ENCODE measurements at regions not wholly inside any gene's neighbourhood (a gene's known extent, or its start where the extent isn't known, plus 50 kb on each side); places are given as distances from the start of the nearest gene placed in this dataset.

DNA sequence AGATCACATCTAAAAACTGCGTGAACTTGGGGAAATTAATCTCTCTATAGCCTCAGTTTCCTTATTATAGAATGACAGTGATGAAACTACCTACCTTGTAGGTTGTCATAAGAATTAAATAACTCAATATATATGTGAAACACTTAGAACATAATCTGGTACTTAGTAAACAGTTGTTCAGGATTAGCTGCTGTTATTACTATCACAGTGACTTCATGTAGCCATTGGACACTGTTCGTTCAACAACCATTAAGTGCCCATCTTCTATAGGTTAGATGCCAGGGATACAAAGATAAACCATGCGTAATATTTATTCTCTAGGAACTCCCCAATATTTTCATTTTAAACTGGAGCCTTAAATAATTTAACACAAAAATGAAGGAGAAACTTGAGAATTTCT is 329.0 kb upstream of the PROK2 start:
- Histone ChIP-seq H4K20me1 (ENCODE audit: insufficient read depth, low read length) (no peaks in the 10 kb centered on the region), H3K27ac (ENCODE audit: low read length) (no peak overlapping the region), H3K27me3 (replicated peaks; ENCODE audit: insufficient read depth, low read length) (no peaks in the 10 kb centered on the region), H3K4me1 (ENCODE audit: low read length) (no peaks in the 10 kb centered on the region), H3K79me2 (ENCODE audit: low read length) (no peaks in the 10 kb centered on the region), H3K4me3 (ENCODE audit: low read length) (no peak overlapping the region), H3K4me2 (ENCODE audit: low read depth, low read length) (no peak overlapping the region), H3F3A (ENCODE audit: insufficient read depth, low read length) (no peaks in the 10 kb centered on the region), H3K9ac (ENCODE audit: low read length) (no peak overlapping the region), H3K9me2 (replicated peaks; ENCODE audit: insufficient read depth, low read length) (no peaks in the 10 kb centered on the region), H3K36me3 (replicated peaks; ENCODE audit: insufficient read depth, low read length) (no peaks in the 10 kb centered on the region), H3K9me3 (replicated peaks; ENCODE audit: insufficient read depth, low read length) (no peaks in the 10 kb centered on the region), H2AFZ (ENCODE audit: low read length) (no peak overlapping the region)
- no peak for DNase-seq
- TF ChIP-seq EZH2phosphoT487 (IDR thresholded peaks at IDR 0.05; ENCODE audit: low read length) = no peak
- no peak for TF ChIP-seq EZH2 (optimal IDR thresholded peaks at IDR 0.05; ENCODE audit: low read depth, low read length)
- TF ChIP-seq, protein P1, sequence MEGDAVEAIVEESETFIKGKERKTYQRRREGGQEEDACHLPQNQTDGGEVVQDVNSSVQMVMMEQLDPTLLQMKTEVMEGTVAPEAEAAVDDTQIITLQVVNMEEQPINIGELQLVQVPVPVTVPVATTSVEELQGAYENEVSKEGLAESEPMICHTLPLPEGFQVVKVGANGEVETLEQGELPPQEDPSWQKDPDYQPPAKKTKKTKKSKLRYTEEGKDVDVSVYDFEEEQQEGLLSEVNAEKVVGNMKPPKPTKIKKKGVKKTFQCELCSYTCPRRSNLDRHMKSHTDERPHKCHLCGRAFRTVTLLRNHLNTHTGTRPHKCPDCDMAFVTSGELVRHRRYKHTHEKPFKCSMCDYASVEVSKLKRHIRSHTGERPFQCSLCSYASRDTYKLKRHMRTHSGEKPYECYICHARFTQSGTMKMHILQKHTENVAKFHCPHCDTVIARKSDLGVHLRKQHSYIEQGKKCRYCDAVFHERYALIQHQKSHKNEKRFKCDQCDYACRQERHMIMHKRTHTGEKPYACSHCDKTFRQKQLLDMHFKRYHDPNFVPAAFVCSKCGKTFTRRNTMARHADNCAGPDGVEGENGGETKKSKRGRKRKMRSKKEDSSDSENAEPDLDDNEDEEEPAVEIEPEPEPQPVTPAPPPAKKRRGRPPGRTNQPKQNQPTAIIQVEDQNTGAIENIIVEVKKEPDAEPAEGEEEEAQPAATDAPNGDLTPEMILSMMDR (IDR thresholded peaks at IDR 0.05; ENCODE audit: low read length) = no peak

DNA sequence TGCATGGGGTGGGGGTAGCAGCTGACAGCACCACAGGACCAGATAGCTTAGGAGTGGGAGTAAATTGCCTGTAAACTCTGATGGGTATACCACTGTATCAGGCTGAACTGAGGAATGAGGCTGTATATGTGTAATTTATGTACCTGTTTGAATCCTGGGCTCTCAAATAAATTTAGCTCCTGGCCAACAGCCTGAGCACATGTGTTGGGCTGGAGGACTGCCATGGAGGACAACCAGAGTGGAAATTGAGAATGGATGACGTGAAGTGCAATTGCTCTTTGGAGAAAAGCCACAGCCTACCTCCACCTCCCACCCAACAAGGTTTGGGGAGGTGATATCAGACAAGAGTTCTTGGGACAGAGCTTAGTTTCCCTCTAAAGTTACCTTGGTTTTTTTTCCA is 328.6 kb upstream of the PROK2 start:
- no peak for DNase-seq
- Histone ChIP-seq H3K79me2 (ENCODE audit: low read length) (no peaks in the 10 kb centered on the region), H3K9me3 (replicated peaks; ENCODE audit: insufficient read depth, low read length) (no peaks in the 10 kb centered on the region), H3K27ac (ENCODE audit: low read length) (no peak overlapping the region), H3K9me2 (replicated peaks; ENCODE audit: insufficient read depth, low read length) (no peaks in the 10 kb centered on the region), H3K36me3 (replicated peaks; ENCODE audit: insufficient read depth, low read length) (no peaks in the 10 kb centered on the region), H4K20me1 (ENCODE audit: insufficient read depth, low read length) (no peaks in the 10 kb centered on the region), H3F3A (ENCODE audit: insufficient read depth, low read length) (no peaks in the 10 kb centered on the region), H3K4me1 (ENCODE audit: low read length) (no peaks in the 10 kb centered on the region), H3K27me3 (replicated peaks; ENCODE audit: insufficient read depth, low read length) (no peaks in the 10 kb centered on the region), H2AFZ (ENCODE audit: low read length) (no peak overlapping the region), H3K4me2 (ENCODE audit: low read depth, low read length) (no peak overlapping the region), H3K4me3 (ENCODE audit: low read length) (no peak overlapping the region), H3K9ac (ENCODE audit: low read length) (no peak overlapping the region)
- no peak for TF ChIP-seq EZH2phosphoT487 (IDR thresholded peaks at IDR 0.05; ENCODE audit: low read length)
- TF ChIP-seq, protein P1 (IDR thresholded peaks at IDR 0.05; ENCODE audit: low read length) = no peak
- TF ChIP-seq EZH2 (optimal IDR thresholded peaks at IDR 0.05; ENCODE audit: low read depth, low read length) = no peak

DNA sequence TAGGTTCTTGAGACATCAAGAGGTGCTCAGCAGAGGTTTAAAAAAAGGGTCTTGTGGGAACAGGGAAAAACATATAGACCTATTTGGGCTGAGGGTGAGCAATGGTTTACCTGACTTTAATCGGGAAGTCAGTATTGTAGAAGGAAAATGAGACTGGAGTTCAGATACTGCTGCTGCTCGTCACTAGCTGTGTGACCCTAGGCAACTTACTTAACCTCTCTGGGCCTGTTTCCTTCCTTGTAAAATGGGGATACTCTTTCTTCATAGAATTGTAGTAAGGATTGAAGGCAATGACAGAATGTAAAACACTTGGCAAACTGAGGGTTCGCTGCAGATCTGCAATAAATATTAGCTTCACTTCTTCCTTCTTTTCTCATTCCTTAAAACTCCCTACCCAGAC is 327.5 kb upstream of the PROK2 start:
- Histone ChIP-seq H3K27ac (ENCODE audit: low read length) (no peak overlapping the region), H3K4me1 (ENCODE audit: low read length) (no peaks in the 10 kb centered on the region)

More for the DNA sequence above, 327.5 kb upstream of the PROK2 start:
- Histone ChIP-seq H3K4me2 (ENCODE audit: low read depth, low read length) (no peak overlapping the region), H3K9ac (ENCODE audit: low read length) (no peak overlapping the region), H3K27me3 (replicated peaks; ENCODE audit: insufficient read depth, low read length) (no peaks in the 10 kb centered on the region), H3K9me2 (replicated peaks; ENCODE audit: insufficient read depth, low read length) (no peaks in the 10 kb centered on the region), H3F3A (ENCODE audit: insufficient read depth, low read length) (no peaks in the 10 kb centered on the region), H3K36me3 (replicated peaks; ENCODE audit: insufficient read depth, low read length) (no peaks in the 10 kb centered on the region), H4K20me1 (ENCODE audit: insufficient read depth, low read length) (no peaks in the 10 kb centered on the region), H3K79me2 (ENCODE audit: low read length) (no peaks in the 10 kb centered on the region), H3K4me3 (ENCODE audit: low read length) (no peak overlapping the region), H3K9me3 (replicated peaks; ENCODE audit: insufficient read depth, low read length) (no peaks in the 10 kb centered on the region), H2AFZ (ENCODE audit: low read length) (no peak overlapping the region)
- TF ChIP-seq EZH2phosphoT487 (IDR thresholded peaks at IDR 0.05; ENCODE audit: low read length) = no peak
- no peak for TF ChIP-seq EZH2 (optimal IDR thresholded peaks at IDR 0.05; ENCODE audit: low read depth, low read length)
- TF ChIP-seq, protein P1 (IDR thresholded peaks at IDR 0.05; ENCODE audit: low read length) = no peak
- no peak for DNase-seq
